ENCODE measurements at regions not wholly inside any gene's neighbourhood (a gene's known extent, or its start where the extent isn't known, plus 50 kb on each side); places are given as distances from the start of the nearest gene placed in this dataset.
A peak's percentile ranks its signal among the peaks of the same experiment; 100 is the strongest.

GRCh38 chr3:180306691-180307090, 270.0 kb upstream of the PEX5L start (continued):
- TF ChIP-seq SKIL (IDR thresholded peaks at IDR 0.05; ENCODE audit: low read depth, poor library complexity, severe bottlenecking): no peak

GRCh38 chr3:180311242-180311641, 274.5 kb upstream of the PEX5L start:
- BruUV-seq (replicated peaks): no TSS peak
- Histone ChIP-seq H3K4me3 (no peak overlapping the region), H3K4me2 (ENCODE audit: control insufficient read depth, insufficient read depth) (no peak overlapping the region), H3K79me2 (ENCODE audit: control insufficient read depth, insufficient read depth, low read length) (no peaks in the 10 kb centered on the region), H3K4me1 (ENCODE audit: control insufficient read depth, insufficient read depth, low read length) (no peaks in the 10 kb centered on the region), H3K9ac (ENCODE audit: control insufficient read depth, insufficient read depth, low read length) (no peak overlapping the region), H2AFZ (ENCODE audit: control insufficient read depth, low read depth, low read length) (no peak overlapping the region), H4K20me1 (ENCODE audit: control insufficient read depth, insufficient read depth) (no peaks in the 10 kb centered on the region), H3K36me3 (ENCODE audit: control insufficient read depth in 2 of 2, insufficient read depth in 2 of 2, low read length in 1 of 2) (no peaks in the 10 kb centered on the region), H3K27ac (ENCODE audit: control insufficient read depth, insufficient read depth) (no peak overlapping the region), H3K9me3 (replicated peaks; ENCODE audit: control insufficient read depth, insufficient read depth, low read length) (no peaks in the 10 kb centered on the region), H3K27me3 (replicated peaks in 1 of 2; ENCODE audit: control insufficient read depth in 2 of 2, insufficient read depth in 2 of 2, low read length in 1 of 2) (no peaks in the 10 kb centered on the region)
- no peak for FAIRE-seq
- ChIA-PET CTCF (no interaction called here), RAD21 (ENCODE audit: unreplicated experiment) (no interaction called here), POLR2A (no interaction called here), SMC1A (ENCODE audit: uncharacterized antibody, unreplicated experiment) (interaction anchor here (1.1 to 1.7 kb wide), 2 partner anchors 22 to 28 kb away, joined by 3 to 5 read pairs; no protein-coding TSS in a partner anchor)
- intact Hi-C loops (cut with micrococcal nuclease; ENCODE audit: unreplicated experiment) (no loop called here), in situ Hi-C loops (cut with MboI) (no loop called here)
- WGBS (ENCODE audit: insufficient coverage, insufficient replicate concordance, low lambda C conversion rate, missing lambda C conversion rate): 100% methylated on average over 1 of the region's 1 CpG
- TF ChIP-seq BRCA1 (IDR thresholded peaks at IDR 0.05; ENCODE audit: low read depth, low read length): no peak
- TF ChIP-seq SUPT20H (IDR thresholded peaks at IDR 0.05; ENCODE audit: borderline replicate concordance, control insufficient read depth, low read depth, low read length): no peak
- no peak for TF ChIP-seq IRF4 (IDR thresholded peaks at IDR 0.05; ENCODE audit: low read depth, low read length)
- no peak for TF ChIP-seq MEF2B (IDR thresholded peaks at IDR 0.05; ENCODE audit: partially characterized antibody, poor library complexity, severe bottlenecking)
- no peak for TF ChIP-seq ZNF384 (IDR thresholded peaks at IDR 0.05; ENCODE audit: borderline replicate concordance, low read depth, low read length)
- TF ChIP-seq TARDBP (IDR thresholded peaks at IDR 0.05; ENCODE audit: borderline replicate concordance): no peak
- no peak for TF ChIP-seq HCFC1 (IDR thresholded peaks at IDR 0.05; ENCODE audit: low read length)
- TF ChIP-seq POLR2AphosphoS2 (IDR thresholded peaks at IDR 0.05; ENCODE audit: low read depth, low read length): no peak
- no peak for TF ChIP-seq RAD51 (IDR thresholded peaks at IDR 0.05)
- TF ChIP-seq PKNOX1 (IDR thresholded peaks at IDR 0.05): no peak
- no peak for TF ChIP-seq NFIC (IDR thresholded peaks at IDR 0.05; ENCODE audit: low read depth, low read length)
- DNase-seq (ENCODE audit: low read depth, low spot score): no peak
- peak; percentile 47; the same call in 2 of the 3 replicates for ATAC-seq

Data from GM12878 (cell line).